ENCODE measurements at regions not wholly inside any gene's neighbourhood (a gene's known extent, or its start where the extent isn't known, plus 50 kb on each side); places are given as distances from the start of the nearest gene placed in this dataset.
A peak's percentile ranks its signal among the peaks of the same experiment; 100 is the strongest.
"Not testable (repeated sequence)": the region's sequence is repeated elsewhere in the genome, so short reads cannot be mapped to it uniquely, and the experiment has no call there.

DNA sequence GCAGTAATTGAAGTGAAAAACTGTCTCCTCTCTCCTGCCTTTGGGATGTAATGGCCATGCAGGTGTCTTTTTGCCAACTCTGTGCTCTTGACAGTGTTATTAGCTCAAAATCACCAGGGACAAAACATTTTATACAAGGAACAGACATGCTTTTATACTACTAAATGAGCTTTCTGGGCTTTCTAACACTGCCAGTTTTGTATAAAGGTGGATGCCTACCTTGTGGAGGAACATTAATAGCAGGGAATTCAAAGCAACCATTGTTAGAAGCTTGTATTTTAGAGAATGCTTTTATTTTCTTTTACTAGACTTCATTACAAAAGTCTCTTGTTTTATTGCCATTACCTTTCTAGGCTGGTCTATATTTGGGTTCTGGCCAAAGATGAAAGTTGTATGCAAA lies 54.7 kb upstream of the ARSJ start:
- no peak for DNase-seq

DNA sequence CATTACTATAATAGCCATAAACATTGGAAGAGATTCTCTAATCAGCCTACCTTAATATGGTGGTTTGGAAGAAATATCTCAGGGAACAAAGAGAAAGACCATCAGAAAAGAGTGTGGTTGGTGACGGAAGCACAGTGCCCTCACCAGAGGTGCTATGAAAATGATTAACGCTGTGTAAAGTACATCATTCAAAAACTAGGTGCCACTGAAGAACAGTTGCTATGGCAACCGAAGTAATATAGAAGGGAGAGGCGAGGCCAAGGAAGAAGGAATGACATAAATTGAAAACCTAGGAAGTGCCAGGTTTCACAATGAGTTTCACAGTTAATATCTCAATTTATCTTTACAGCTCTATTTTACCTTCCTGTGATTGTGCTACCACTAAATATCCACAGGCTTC lies 57.0 kb upstream of the ARSJ start:
- DNase-seq = no peak

GRCh38 chr4:114036864-114037263 lies 57.4 kb upstream of the ARSJ start:
- DNase-seq = no peak

- DNase-seq = no peak
Measured at GRCh38 chr4:114037988-114038387, 58.5 kb upstream of the ARSJ start.

GRCh38 chr4:114038762-114039387 lies 59.4 kb upstream of the ARSJ start:
- DNase-seq = no peak

GRCh38 chr4:114040319-114041116 lies 61.1 kb upstream of the ARSJ start:
- DNase-seq = no peak

DNA sequence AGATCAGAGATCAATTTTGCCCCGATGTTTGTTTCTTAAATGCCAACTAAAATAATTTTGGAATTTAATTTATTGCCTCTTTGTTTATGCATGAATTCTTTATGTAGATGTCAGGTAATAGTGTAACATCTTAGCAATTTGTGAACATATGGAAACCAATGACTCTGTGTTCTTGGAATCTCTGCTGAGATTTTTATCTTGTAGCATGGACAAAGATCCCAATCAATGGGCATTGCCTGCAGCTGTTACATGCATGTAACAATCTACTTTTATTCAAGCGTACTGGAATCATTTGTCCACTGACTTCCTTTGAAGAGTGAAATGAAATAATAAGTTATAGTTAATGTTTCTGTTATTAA lies 61.6 kb upstream of the ARSJ start:
- no peak for DNase-seq

DNA sequence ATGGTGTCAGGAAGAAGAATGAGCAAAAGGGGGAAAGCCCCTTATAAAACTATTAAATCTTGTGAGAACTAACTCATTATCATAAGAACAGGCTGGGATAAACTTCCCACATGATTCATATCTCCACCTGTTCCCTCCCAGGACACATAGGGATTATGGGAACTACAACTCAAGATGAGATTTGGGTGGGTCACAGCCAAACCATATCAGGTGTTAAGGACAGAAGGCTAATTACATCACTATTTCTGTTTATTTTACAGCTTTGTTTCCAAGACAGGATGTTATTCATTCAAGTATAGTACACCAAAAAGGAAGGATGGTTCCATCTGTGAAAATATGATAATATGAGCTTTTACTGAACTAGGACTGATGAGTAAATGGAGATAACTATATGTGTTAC lies 63.7 kb upstream of the ARSJ start:
- no peak for DNase-seq

GRCh38 chr4:114044351-114044750 lies 64.9 kb upstream of the ARSJ start:
- not testable (repeated sequence) for DNase-seq

DNA sequence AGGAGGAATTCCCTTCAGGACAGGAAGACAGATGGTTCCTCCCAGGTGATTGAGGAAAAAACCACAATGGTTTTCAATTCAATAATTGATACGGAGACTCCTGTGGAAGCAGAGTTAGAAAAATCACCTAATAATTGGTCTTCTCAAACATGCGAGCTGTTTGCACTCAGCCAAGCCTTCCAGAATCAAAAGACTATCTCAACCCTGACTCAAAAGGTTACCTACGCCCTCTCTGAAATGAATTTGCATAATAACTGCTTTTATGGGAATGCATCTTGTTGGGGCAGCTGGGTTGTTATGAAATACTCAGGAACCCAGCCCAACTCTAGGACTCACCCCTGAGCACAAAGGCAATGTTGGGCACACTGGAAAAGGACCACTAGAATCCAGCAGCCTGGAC lies 66.9 kb upstream of the ARSJ start:
- DNase-seq = no peak

DNA sequence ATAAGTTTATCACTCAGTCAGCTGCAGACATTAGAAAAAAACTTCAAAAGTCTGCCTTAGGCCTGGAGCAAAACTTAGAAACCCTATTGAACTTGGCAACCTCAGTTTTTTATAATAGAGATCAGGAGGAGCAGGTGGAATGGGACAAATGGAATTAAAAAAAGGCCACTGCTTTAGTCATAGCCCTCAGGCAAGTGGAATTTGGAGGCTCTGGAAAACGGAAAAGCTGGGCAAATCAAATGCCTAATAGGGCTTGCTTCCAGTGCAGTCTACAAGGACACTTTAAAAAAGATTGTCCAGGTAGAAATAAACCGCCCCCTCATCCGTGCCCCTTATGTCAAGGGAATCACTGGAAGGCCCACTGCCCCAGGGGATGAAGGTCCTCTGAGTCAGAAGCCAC lies 68.7 kb upstream of the ARSJ start:
- not testable (repeated sequence) for DNase-seq

GRCh38 chr4:114052227-114052626 lies 72.8 kb upstream of the ARSJ start:
- DNase-seq = no peak

DNA sequence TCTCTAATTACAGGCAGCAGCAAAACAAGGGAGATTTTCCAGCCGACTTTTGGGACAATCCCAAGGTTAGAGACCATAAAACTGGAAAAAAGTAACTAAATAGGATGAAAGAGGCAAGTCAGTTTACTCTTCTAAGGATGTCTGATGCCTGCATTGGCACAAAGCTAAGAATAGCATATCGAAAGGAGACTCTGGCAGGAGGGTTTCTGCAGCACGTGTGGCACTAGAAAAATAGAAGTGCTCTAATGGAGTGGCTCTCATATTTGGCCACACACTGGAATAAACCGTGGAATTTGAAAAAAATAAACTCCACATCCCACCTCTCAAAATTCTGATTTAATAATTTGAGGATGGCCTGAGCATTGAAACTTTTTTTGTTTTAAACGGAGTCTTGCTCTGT lies 77.2 kb upstream of the ARSJ start:
- no peak for DNase-seq

DNA sequence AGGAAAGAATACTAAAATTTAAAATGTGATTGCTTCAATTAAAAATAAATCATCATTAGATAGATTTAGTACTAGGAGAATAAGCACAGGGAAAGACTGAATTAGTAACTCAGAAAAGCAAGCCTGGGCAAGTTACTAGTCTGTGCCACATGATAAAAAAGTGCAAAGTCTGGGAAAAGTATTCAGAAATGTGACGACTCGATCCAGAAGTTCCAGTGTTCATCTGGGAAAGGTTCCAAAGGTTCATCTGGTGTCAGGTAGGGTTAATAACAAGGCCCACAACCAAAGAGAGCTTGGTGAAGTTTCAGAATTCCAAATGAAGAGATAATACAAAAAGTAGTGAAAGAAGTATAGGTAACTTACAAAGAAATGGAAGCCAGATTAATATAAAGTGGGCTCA lies 78.3 kb upstream of the ARSJ start:
- no peak for DNase-seq

DNA sequence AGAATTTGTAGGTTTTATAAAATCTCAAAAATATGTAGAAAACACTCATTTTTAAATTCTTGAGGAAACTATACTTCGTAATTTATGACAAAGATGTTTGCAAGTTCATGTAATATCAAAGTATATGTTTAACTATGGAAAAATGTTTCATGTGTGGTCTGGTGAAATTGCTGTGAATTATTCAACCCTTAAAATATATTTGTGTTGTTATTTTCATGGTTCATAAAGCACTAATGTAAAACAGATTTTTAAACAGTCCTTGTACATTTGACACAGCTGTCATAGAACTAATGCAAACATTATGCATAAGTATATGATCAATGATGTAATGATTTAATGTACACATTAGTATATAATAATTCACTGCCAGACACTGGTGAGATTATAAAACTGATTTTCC lies 83.1 kb upstream of the ARSJ start:
- DNase-seq = peak; percentile 10

- DNase-seq = no peak
Measured at GRCh38 chr4:114072781-114073180, 93.3 kb upstream of the ARSJ start.

- no peak for DNase-seq
Measured at GRCh38 chr4:114076899-114077570, 97.6 kb upstream of the ARSJ start.

GRCh38 chr4:114077610-114078009 lies 98.2 kb upstream of the ARSJ start:
- DNase-seq = no peak

GRCh38 chr4:114078636-114079035 lies 99.2 kb upstream of the ARSJ start:
- no peak for DNase-seq

GRCh38 chr4:114081783-114082182 lies 102.3 kb upstream of the ARSJ start:
- no peak for DNase-seq

- DNase-seq = no peak
Measured at GRCh38 chr4:114082348-114082747, 102.9 kb upstream of the ARSJ start.

- DNase-seq = no peak
Measured at GRCh38 chr4:114085611-114086345, 106.3 kb upstream of the ARSJ start.

All from renal pelvis (tissue), 1 donor.